ENCODE measurements at regions not wholly inside any gene's neighbourhood (a gene's known extent, or its start where the extent isn't known, plus 50 kb on each side); places are given as distances from the start of the nearest gene placed in this dataset.
"Not testable (repeated sequence)": the region's sequence is repeated elsewhere in the genome, so short reads cannot be mapped to it uniquely, and the experiment has no call there.

GRCh38 chr4:107452717-107453630 lies 267.1 kb downstream of the PAPSS1 start:
- no peak for TF ChIP-seq CTCF (IDR thresholded peaks at IDR 0.05; ENCODE audit: insufficient read depth, low read length, poor library complexity, severe bottlenecking)
- DNase-seq (ENCODE audit: extremely low read depth, insufficient read length) = no peak
- H3K27me3 ChIP-seq (replicated peaks; ENCODE audit: control insufficient read depth, insufficient read depth, low read length) = no peaks in the 10 kb centered on the region
- no peak overlapping the region for H3K4me3 ChIP-seq (replicated peaks; ENCODE audit: low read depth, low read length)
- H3K36me3 ChIP-seq (ENCODE audit: control insufficient read depth, insufficient read depth, low read length) = no peaks in the 10 kb centered on the region

DNA sequence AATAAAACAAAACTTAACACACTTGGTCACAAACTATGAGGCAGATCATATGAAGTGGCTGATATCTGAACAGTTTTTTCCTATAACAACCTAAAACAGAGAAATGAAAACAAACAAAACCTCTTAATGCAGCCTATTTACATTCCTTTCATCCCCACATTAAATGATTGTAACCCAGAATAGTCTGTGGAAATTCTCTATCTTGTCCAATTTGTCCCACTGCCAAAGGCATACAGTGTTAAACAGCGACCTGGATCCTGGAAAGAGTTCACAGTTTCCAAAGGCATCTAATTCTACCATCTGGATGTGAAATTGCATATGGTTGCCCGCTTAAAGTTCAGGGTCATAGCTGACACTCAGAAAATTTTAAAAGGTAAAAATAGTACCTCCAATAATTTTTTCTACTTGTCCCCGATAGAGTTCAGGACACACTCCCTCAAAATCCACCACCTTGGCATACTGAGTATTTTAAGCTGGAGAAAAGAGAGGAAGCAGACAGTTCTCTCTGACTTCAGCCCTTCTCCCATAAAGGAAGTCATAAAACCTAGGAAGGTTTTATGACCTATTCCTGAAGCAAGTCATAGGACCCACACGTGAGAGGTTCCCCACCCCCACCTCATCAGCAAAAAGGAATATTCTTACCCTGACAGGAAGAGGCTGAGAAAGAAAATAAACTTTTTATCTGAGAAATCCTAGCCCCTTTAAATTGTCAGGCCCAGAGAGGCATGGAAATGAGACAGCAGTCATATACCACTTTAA lies 270.2 kb downstream of the PAPSS1 start:
- no peak overlapping the region for H3K4me3 ChIP-seq (replicated peaks; ENCODE audit: low read depth, low read length)
- TF ChIP-seq CTCF (IDR thresholded peaks at IDR 0.05; ENCODE audit: insufficient read depth, low read length, poor library complexity, severe bottlenecking) = no peak
- no peaks in the 10 kb centered on the region for H3K36me3 ChIP-seq (ENCODE audit: control insufficient read depth, insufficient read depth, low read length)
- DNase-seq (ENCODE audit: extremely low read depth, insufficient read length) = no peak
- no peaks in the 10 kb centered on the region for H3K27me3 ChIP-seq (replicated peaks; ENCODE audit: control insufficient read depth, insufficient read depth, low read length)

DNA sequence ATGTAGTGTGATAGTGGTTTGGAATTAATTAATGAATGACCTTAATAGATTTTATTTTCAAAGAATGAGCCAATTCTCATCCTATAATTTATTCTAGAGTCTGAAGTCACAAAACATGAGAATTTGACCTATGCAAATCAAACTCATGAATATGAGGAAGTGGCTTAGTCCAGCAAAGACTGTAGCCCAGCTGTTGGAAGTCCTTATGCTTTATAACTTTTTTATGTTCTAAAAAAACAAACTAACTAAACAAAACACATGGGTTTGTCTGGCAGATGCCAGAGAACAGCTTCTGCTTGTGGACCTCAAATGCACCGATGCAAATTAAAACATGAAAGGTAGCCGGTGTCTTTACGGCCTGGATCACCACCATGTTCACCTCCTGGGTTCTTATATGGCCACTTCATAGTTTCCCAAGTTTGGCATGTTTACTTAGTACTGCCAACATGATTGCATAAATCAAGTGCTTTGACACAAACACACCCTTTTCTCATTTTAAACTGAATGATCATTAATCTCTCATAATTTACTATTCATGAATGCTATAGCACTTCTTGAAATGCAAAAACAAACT lies 277.4 kb downstream of the PAPSS1 start:
- Histone ChIP-seq H3K36me3 (ENCODE audit: control insufficient read depth, insufficient read depth, low read length) (no peaks in the 10 kb centered on the region), H3K4me3 (replicated peaks; ENCODE audit: low read depth, low read length) (no peak overlapping the region), H3K27me3 (replicated peaks; ENCODE audit: control insufficient read depth, insufficient read depth, low read length) (no peaks in the 10 kb centered on the region)
- no peak for DNase-seq (ENCODE audit: extremely low read depth, insufficient read length)
- no peak for TF ChIP-seq CTCF (IDR thresholded peaks at IDR 0.05; ENCODE audit: insufficient read depth, low read length, poor library complexity, severe bottlenecking)

DNA sequence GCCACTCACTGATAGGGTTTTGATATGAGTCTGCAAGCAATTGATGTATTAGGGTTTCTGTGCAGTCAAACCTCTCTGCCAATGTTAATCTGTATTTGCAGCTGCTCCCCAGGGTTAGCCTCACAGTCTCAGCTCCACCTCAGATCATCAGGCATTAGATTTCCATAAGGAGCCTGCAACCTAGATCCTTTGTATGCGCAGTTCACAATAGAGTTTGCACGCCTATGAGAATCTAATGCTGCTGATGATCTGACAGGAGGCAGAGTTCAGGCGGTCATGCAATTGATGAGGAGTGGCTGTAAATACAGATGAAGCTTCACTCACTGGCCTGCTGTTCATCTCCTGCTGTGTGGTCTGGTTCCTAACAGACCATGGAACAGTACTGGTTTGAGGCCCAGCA lies 280.6 kb downstream of the PAPSS1 start:
- H3K36me3 ChIP-seq (ENCODE audit: control insufficient read depth, insufficient read depth, low read length) = no peaks in the 10 kb centered on the region
- no peak for DNase-seq (ENCODE audit: extremely low read depth, insufficient read length)
- no peaks in the 10 kb centered on the region for H3K27me3 ChIP-seq (replicated peaks; ENCODE audit: control insufficient read depth, insufficient read depth, low read length)
- no peak for TF ChIP-seq CTCF (IDR thresholded peaks at IDR 0.05; ENCODE audit: insufficient read depth, low read length, poor library complexity, severe bottlenecking)
- H3K4me3 ChIP-seq (replicated peaks; ENCODE audit: low read depth, low read length) = no peak overlapping the region

GRCh38 chr4:107436471-107436870 lies 283.6 kb downstream of the PAPSS1 start:
- H3K4me3 ChIP-seq (replicated peaks; ENCODE audit: low read depth, low read length); H3K27me3 ChIP-seq (replicated peaks; ENCODE audit: control insufficient read depth, insufficient read depth, low read length); DNase-seq (ENCODE audit: extremely low read depth, insufficient read length); H3K36me3 ChIP-seq (ENCODE audit: control insufficient read depth, insufficient read depth, low read length): not testable (repeated sequence)

DNA sequence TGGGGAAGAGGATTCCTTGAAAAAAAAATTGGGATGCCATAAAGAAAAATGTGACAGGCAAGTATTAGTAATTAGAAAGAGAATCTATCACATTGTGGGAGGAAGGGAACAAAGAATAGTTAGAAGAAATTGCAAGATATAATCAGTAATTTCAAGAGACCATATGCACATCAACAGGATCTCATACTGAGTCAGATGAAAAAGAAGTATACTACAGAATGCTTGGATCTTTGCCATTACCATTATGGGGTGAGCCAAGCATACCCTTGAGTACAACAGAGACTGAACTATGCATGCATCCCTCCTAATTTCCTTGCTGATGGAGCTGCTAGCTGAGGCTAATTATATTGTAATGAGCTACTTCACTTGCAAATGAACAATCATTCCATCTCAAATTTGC lies 287.6 kb downstream of the PAPSS1 start:
- no peak overlapping the region for H3K4me3 ChIP-seq (replicated peaks; ENCODE audit: low read depth, low read length)
- H3K36me3 ChIP-seq (ENCODE audit: control insufficient read depth, insufficient read depth, low read length) = no peaks in the 10 kb centered on the region
- DNase-seq (ENCODE audit: extremely low read depth, insufficient read length) = no peak
- TF ChIP-seq CTCF (IDR thresholded peaks at IDR 0.05; ENCODE audit: insufficient read depth, low read length, poor library complexity, severe bottlenecking) = no peak
- H3K27me3 ChIP-seq (replicated peaks; ENCODE audit: control insufficient read depth, insufficient read depth, low read length) = no peaks in the 10 kb centered on the region
